Gastrocnemius medialis (tissue), 4 donors: ENCODE measurements at regions not wholly inside any gene's neighbourhood (a gene's known extent, or its start where the extent isn't known, plus 50 kb on each side); places are given as distances from the start of the nearest gene placed in this dataset.

ENCODE experiments used
- ATAC-seq, 2 donors: fragments of 150-250 bp; one replicate each; pipeline ENCODE4 v1.9.1; 2016
- DNase-seq, 2 donors: peaks; one replicate each; pipeline ENCODE4 v3.0.0-alpha.2; 2019
- H3K27ac ChIP-seq, 4 donors: fragments of 200-600 bp; sonication (generic); 1 replicate in 1 of 4; 2 replicates in 3 of 4; pipeline ENCODE4 v1.5.1; 2016 to 2018; ENCODE audit warnings: mild to moderate bottlenecking in 2 of 4, moderate library complexity in 1 of 4
- H3K27me3 ChIP-seq, 3 donors: fragments of 200-600 bp; sonication (generic) in 2 of 3; 1 replicate in 1 of 3; 2 replicates in 2 of 3; pipeline versions ENCODE4 v1.5.1 to v1.6.0; 2016 to 2019; ENCODE audit warnings: mild to moderate bottlenecking in 1 of 3, moderate library complexity in 1 of 3
- H3K36me3 ChIP-seq, 2 donors: fragments of 200-600 bp; sonication (generic) in 1 of 2; one replicate each; pipeline ENCODE4 v1.5.1; 2017 to 2018
- H3K4me1 ChIP-seq, 2 donors: fragments of 200-600 bp; sonication (generic) in 1 of 2; one replicate each; pipeline ENCODE4 v1.5.1; 2016 to 2017; ENCODE audit warnings: mild to moderate bottlenecking in 2 of 2
- H3K4me3 ChIP-seq, 4 donors: fragments of 200-600 bp; sonication (generic) in 3 of 4; 1 replicate in 1 of 4; 2 replicates in 3 of 4; pipeline ENCODE4 v1.5.1; 2016 to 2019; ENCODE audit warnings: mild to moderate bottlenecking in 2 of 4
- H3K9me3 ChIP-seq, 3 donors: fragments of 200-600 bp; sonication (generic) in 2 of 3; 1 replicate in 1 of 3; 2 replicates in 2 of 3; pipeline ENCODE4 v1.5.1; 2016 to 2019
- CTCF ChIP-seq, 5 experiments: fragments of 450-650 bp in 3 of 5; fragments of 200-600 bp in 2 of 5; sonication (generic) in 2 of 5; IDR thresholded peaks in 4 of 5; conservative IDR thresholded peaks in 1 of 5; 1 replicate in 4 of 5; 2 replicates in 1 of 5; pipeline ENCODE4 v1.5.1; 2016 to 2019; ENCODE audit warnings: antibody characterized with exemption in 5 of 5, mild to moderate bottlenecking in 3 of 5, moderate library complexity in 3 of 5
- POLR2A ChIP-seq, 2 donors: fragments of 450-650 bp; IDR thresholded peaks; one replicate each; pipeline ENCODE4 v1.6.1; 2017; ENCODE audit warnings: antibody characterized with exemption in 2 of 2, mild to moderate bottlenecking in 2 of 2, moderate library complexity in 2 of 2
- in situ Hi-C, 4 donors: fragments of 200-750 bp; cut with MboI; loops; one replicate each; pipeline versions ENCODE4 v1.15.0 to v1.8.0; 2017; ENCODE audit warnings: low sequenced_read_pairs in 4 of 4
- intact Hi-C: fragments of 100-400 bp; cut with DNase I; formaldehyde crosslinking; loops from one replicate; pipeline ENCODE4 v1.15.1; 2023; ENCODE audit warnings: low total_unique reads

GRCh38 chr1:244209955-244210354, 158.9 kb downstream of the ZBTB18 start:
- Histone ChIP-seq H3K4me3 (no peak overlapping the region), H3K36me3 (no peaks in the 10 kb centered on the region), H3K4me1 (peaks cover 29 to 51% of the 10 kb centered on the region in 2 donors), H3K27me3 (no peaks in the 10 kb centered on the region), H3K27ac (no peak overlapping the region), H3K9me3 (no peaks in the 10 kb centered on the region)
- in situ Hi-C loops, result no loop called here
- TF ChIP-seq CTCF (IDR thresholded peaks at IDR 0.05 in 4 of 5, conservative IDR thresholded peaks at IDR 0.05 in 1 of 5) (no peak), POLR2A (IDR thresholded peaks at IDR 0.05) (no peak)
- ATAC-seq (no peak), DNase-seq (no peak)
- intact Hi-C loops, result loop anchor here (5.0 kb wide), 2 partner anchors 53 to 62 kb away; no protein-coding TSS in a partner anchor

DNA sequence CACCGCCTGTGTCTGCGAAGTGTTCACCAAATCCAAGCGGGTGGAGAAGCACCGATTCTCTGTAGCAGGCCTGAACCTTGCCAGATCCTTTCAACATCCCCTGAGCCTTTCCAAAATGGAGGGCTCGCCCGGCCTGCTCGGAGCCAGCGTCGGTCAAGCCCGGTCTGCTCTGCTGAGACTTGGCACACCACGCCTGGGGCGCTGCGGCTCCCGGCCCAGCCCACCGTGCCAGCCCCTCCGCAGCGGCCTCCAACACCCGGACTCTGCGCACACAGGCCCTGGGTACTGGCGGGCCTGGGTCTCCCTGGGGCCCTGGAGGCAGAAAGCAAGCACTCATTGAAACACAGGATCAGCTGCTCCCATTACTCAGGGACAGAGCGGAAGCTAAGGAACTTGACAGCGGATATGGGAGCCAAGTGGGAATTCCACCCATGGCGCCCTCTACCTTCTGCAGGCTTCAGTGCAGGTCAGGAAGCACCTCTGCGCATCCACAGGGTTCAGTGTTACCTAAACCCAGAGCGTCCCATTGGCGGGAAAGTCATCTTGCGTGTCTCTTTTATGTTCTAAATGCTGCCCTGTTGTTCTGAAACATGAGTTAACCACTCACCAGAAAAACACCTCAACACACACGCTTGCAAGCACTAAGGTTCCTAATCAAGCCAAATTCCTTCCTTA, 159.9 kb downstream of the ZBTB18 start:
- ATAC-seq, result peak; percentile 52 to 61

DNA sequence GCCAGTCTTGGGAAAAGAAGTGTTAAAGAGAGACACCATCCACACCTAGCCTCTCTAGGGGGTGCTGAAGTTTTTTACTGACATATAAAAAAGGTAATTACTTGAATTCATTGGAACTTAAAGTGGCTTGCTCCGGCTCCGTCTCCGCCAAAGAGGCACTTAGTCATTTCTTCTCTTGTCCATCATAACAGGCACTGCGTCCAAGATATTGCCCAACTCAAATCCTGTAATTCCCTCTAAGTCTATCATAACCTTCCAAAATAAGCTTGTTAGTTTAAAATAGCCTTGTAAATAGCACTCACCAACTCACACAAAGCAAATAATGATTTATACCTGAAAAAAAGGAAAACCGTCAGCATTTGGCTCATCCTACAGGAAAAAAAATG, 160.5 kb downstream of the ZBTB18 start:
- DNase-seq (peak; percentile 49 to 52), ATAC-seq (peak; percentile 69 to 81)
- Histone ChIP-seq H3K36me3 (no peaks in the 10 kb centered on the region), H3K27ac (peak overlapping the region; percentile 73 to 82 (median 76)), H3K4me3 (no peak overlapping the region), H3K9me3 (no peaks in the 10 kb centered on the region), H3K4me1 (peaks cover 29 to 51% of the 10 kb centered on the region in 2 donors), H3K27me3 (no peaks in the 10 kb centered on the region)
- TF ChIP-seq POLR2A (IDR thresholded peaks at IDR 0.05) (no peak), CTCF (IDR thresholded peaks at IDR 0.05 in 4 of 5, conservative IDR thresholded peaks at IDR 0.05 in 1 of 5) (no peak)
- in situ Hi-C loops (no loop called here), intact Hi-C loops (loop anchor here (5.0 kb wide), 2 partner anchors 54 to 61 kb away; no protein-coding TSS in a partner anchor)

More for the DNA sequence above, 159.9 kb downstream of the ZBTB18 start:
- no peak overlapping the region for H3K4me3 ChIP-seq
- H3K27me3 ChIP-seq, result no peaks in the 10 kb centered on the region
- intact Hi-C loops, result loop anchor here (5.0 kb wide), 2 partner anchors 54 to 61 kb away; no protein-coding TSS in a partner anchor
- peaks cover 29 to 51% of the 10 kb centered on the region in 2 donors for H3K4me1 ChIP-seq
- peak; percentile 26 to 64 (median 50) for TF ChIP-seq CTCF (IDR thresholded peaks at IDR 0.05 in 4 of 5, conservative IDR thresholded peaks at IDR 0.05 in 1 of 5)
- no peak for TF ChIP-seq POLR2A (IDR thresholded peaks at IDR 0.05)
- H3K27ac ChIP-seq, result peak overlapping the region; percentile 73 to 82 (median 76)
- DNase-seq, result peak; percentile 28 to 70
- no peaks in the 10 kb centered on the region for H3K9me3 ChIP-seq
- no peaks in the 10 kb centered on the region for H3K36me3 ChIP-seq
- in situ Hi-C loops, result no loop called here

DNA sequence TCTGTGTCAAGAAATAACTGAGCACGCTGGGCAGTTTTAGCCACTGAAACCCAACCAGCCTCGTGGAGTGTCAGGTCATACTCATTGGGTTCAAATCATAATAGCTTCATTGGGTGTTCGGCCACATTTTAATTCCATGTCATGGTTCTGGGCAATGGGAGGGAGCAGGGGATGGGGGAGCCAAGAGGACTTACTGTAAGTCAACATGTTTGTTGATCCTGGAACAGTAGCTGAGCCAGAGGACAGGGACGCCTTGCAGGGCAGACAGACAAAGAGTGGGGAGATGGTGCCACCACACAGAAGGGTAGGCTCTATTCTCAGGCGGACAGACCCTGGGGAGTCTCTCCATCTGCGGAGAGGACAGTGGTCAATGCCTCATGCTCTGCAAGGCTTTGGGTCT, 161.1 kb downstream of the ZBTB18 start:
- no peaks in the 10 kb centered on the region for H3K27me3 ChIP-seq
- no peak for ATAC-seq
- no peaks in the 10 kb centered on the region for H3K9me3 ChIP-seq
- DNase-seq, result no peak
- peaks cover 29 to 49% of the 10 kb centered on the region in 2 donors for H3K4me1 ChIP-seq
- in situ Hi-C loops (no loop called here), intact Hi-C loops (loop anchor here (2.0 to 5.0 kb wide), 3 partner anchors 55 to 163 kb away; no protein-coding TSS in a partner anchor)
- no peak overlapping the region for H3K4me3 ChIP-seq
- TF ChIP-seq POLR2A (IDR thresholded peaks at IDR 0.05) (no peak), CTCF (IDR thresholded peaks at IDR 0.05 in 4 of 5, conservative IDR thresholded peaks at IDR 0.05 in 1 of 5) (no peak)
- H3K27ac ChIP-seq, result peak overlapping the region in 3 of 4 donors; percentile 73 to 82 (median 79)
- H3K36me3 ChIP-seq, result no peaks in the 10 kb centered on the region
